ENCODE measurements at regions not wholly inside any gene's neighbourhood (a gene's known extent, or its start where the extent isn't known, plus 50 kb on each side); places are given as distances from the start of the nearest gene placed in this dataset.

GRCh38 chrX:2550328-2551020, 49.7 kb upstream of the DHRSX start:
- TF ChIP-seq EZH2 (IDR thresholded peaks at IDR 0.05; ENCODE audit: borderline replicate concordance, insufficient read depth, low read depth, low read length, poor library complexity, severe bottlenecking) = no peak
- TF ChIP-seq CTCF (IDR thresholded peaks at IDR 0.05) = no peak
